ENCODE measurements at regions not wholly inside any gene's neighbourhood (a gene's known extent, or its start where the extent isn't known, plus 50 kb on each side); places are given as distances from the start of the nearest gene placed in this dataset.
A peak's percentile ranks its signal among the peaks of the same experiment; 100 is the strongest.
"Not testable (repeated sequence)": the region's sequence is repeated elsewhere in the genome, so short reads cannot be mapped to it uniquely, and the experiment has no call there.

GRCh38 chr13:100811928-100812327 is 137.3 kb upstream of the TMTC4 start:
- DNase-seq: no peak

- DNase-seq: no peak
Observed at GRCh38 chr13:100811024-100811865, 136.7 kb upstream of the TMTC4 start.

GRCh38 chr13:100810481-100810880 is 135.9 kb upstream of the TMTC4 start:
- no peak for DNase-seq

- DNase-seq: no peak
Observed at GRCh38 chr13:100809856-100810255, 135.3 kb upstream of the TMTC4 start.

- peak in 1 of 51 donors; percentile 11 for DNase-seq
Observed at GRCh38 chr13:100809129-100809390, 134.5 kb upstream of the TMTC4 start.

GRCh38 chr13:100808330-100809128 is 133.9 kb upstream of the TMTC4 start:
- DNase-seq: peak in 8 of 51 donors; percentile 4 to 44 (median 18)

GRCh38 chr13:100803091-100803490 is 128.5 kb upstream of the TMTC4 start:
- DNase-seq: peak in 1 of 51 donors; percentile 33

- no peak for DNase-seq
Observed at GRCh38 chr13:100800283-100800875, 125.8 kb upstream of the TMTC4 start.

GRCh38 chr13:100798739-100799361 is 124.3 kb upstream of the TMTC4 start:
- no peak for DNase-seq

GRCh38 chr13:100797921-100798320 is 123.3 kb upstream of the TMTC4 start:
- DNase-seq: no peak

GRCh38 chr13:100796463-100796862 is 121.9 kb upstream of the TMTC4 start:
- DNase-seq: no peak

- DNase-seq: no peak
Observed at GRCh38 chr13:100794575-100794974, 120.0 kb upstream of the TMTC4 start.

- no peak for DNase-seq
Observed at GRCh38 chr13:100790405-100790804, 115.8 kb upstream of the TMTC4 start.

GRCh38 chr13:100789968-100790367 is 115.4 kb upstream of the TMTC4 start:
- DNase-seq: no peak

- DNase-seq: peak in 40 of 51 donors; percentile 2 to 76 (median 34)
Observed at GRCh38 chr13:100789481-100789880, 114.9 kb upstream of the TMTC4 start.

GRCh38 chr13:100789025-100789424 is 114.4 kb upstream of the TMTC4 start:
- no peak for DNase-seq

GRCh38 chr13:100788540-100788939 is 113.9 kb upstream of the TMTC4 start:
- DNase-seq: no peak

- no peak for DNase-seq
Observed at GRCh38 chr13:100787899-100788298, 113.3 kb upstream of the TMTC4 start.

- DNase-seq: not testable (repeated sequence)
Observed at GRCh38 chr13:100776686-100777085, 102.1 kb upstream of the TMTC4 start.

- no peak for DNase-seq
Observed at GRCh38 chr13:100773923-100774663, 99.5 kb upstream of the TMTC4 start.

- no peak for DNase-seq
Observed at GRCh38 chr13:100773429-100773828, 98.8 kb upstream of the TMTC4 start.

Measured in hypothalamus (tissue), 51 donors.